NCI-H526 treated with DMSO at 0.1 percent for 48 hours (cell line): ENCODE measurements at regions not wholly inside any gene's neighbourhood (a gene's known extent, or its start where the extent isn't known, plus 50 kb on each side); places are given as distances from the start of the nearest gene placed in this dataset.

Source experiments
- DNase-seq: peaks from one replicate; lab custom pipeline; 2025; lab: John Stamatoyannopoulos, UW

- DNase-seq: no peak
These were observed 65.4 kb upstream of the WDFY2 start for GRCh38 chr13:51518827-51519226.

GRCh38 chr13:51519771-51520216, 64.5 kb upstream of the WDFY2 start:
- DNase-seq: no peak

GRCh38 chr13:51520524-51520923, 63.7 kb upstream of the WDFY2 start:
- no peak for DNase-seq

GRCh38 chr13:51523082-51523518, 61.2 kb upstream of the WDFY2 start:
- DNase-seq: no peak

GRCh38 chr13:51524312-51524711, 60.0 kb upstream of the WDFY2 start:
- DNase-seq: peak; percentile 76

GRCh38 chr13:51524829-51525566, 59.3 kb upstream of the WDFY2 start:
- peak; percentile 89 for DNase-seq

- DNase-seq: no peak
These were observed 58.6 kb upstream of the WDFY2 start for GRCh38 chr13:51525567-51526167.

GRCh38 chr13:51526202-51526601, 58.1 kb upstream of the WDFY2 start:
- no peak for DNase-seq

GRCh38 chr13:51532736-51533197, 51.5 kb upstream of the WDFY2 start:
- DNase-seq: no peak

GRCh38 chr13:51534041-51534817, 50.0 kb upstream of the WDFY2 start:
- DNase-seq: no peak
